Muscle of leg (tissue), 3 donors: ENCODE measurements at regions not wholly inside any gene's neighbourhood (a gene's known extent, or its start where the extent isn't known, plus 50 kb on each side); places are given as distances from the start of the nearest gene placed in this dataset.

Experiments
- DNase-seq: peaks from one replicate; pipeline ENCODE4 v3.0.0; 2013
- H3K27ac ChIP-seq: one replicate; pipeline ENCODE4 v1.5.1; 2013; ENCODE audit warnings: mild to moderate bottlenecking, low read length, control low read depth
- H3K27me3 ChIP-seq: one replicate; pipeline ENCODE4 v1.6.1; 2013; ENCODE audit warnings: low read length; ENCODE audit not compliant: control insufficient read depth, insufficient read depth
- H3K36me3 ChIP-seq: one replicate; pipeline ENCODE4 v1.6.1; 2013; ENCODE audit warnings: low read length; ENCODE audit not compliant: control insufficient read depth, insufficient read depth
- H3K4me1 ChIP-seq: one replicate; pipeline ENCODE4 v1.6.1; 2013; ENCODE audit warnings: low read length; ENCODE audit not compliant: control insufficient read depth, insufficient read depth
- H3K4me3 ChIP-seq: one replicate; pipeline ENCODE4 v1.5.1; 2013; ENCODE audit warnings: low read length, control low read depth
- H3K9me3 ChIP-seq: replicated peaks from 2 replicates; pipeline ENCODE4 v1.6.1; 2013; ENCODE audit warnings: low read depth, low read length; ENCODE audit not compliant: control insufficient read depth
- WGBS: methylation state at CpG from one replicate; pipeline ENCODE4 v1.1.5; 2013; ENCODE audit warnings: missing lambda C conversion rate; ENCODE audit not compliant: insufficient coverage; 5-methylcytosine and 5-hydroxymethylcytosine counted together

GRCh38 chr5:6158974-6159831, 219.1 kb downstream of the MED10 start:
- Histone ChIP-seq H3K36me3 (no peaks in the 10 kb centered on the region), H3K4me3 (no peak overlapping the region), H3K4me1 (no peaks in the 10 kb centered on the region), H3K27me3 (no peaks in the 10 kb centered on the region), H3K9me3 (no peaks in the 10 kb centered on the region), H3K27ac (no peak overlapping the region)
- DNase-seq, result no peak
- WGBS, result 60% methylated on average over 1 of the region's 12 CpGs

- no peaks in the 10 kb centered on the region for H3K4me1 ChIP-seq
- H3K4me3 ChIP-seq, result no peak overlapping the region
- no peak overlapping the region for H3K27ac ChIP-seq
- H3K36me3 ChIP-seq, result no peaks in the 10 kb centered on the region
- H3K9me3 ChIP-seq, result no peaks in the 10 kb centered on the region
- no peaks in the 10 kb centered on the region for H3K27me3 ChIP-seq
- WGBS, result 56% methylated on average over 2 of the region's 7 CpGs
- no peak for DNase-seq
Observed at GRCh38 chr5:6154216-6154615, 224.1 kb downstream of the MED10 start.

- H3K9me3 ChIP-seq, result no peaks in the 10 kb centered on the region
- no peak for DNase-seq
- no peaks in the 10 kb centered on the region for H3K4me1 ChIP-seq
- no peaks in the 10 kb centered on the region for H3K36me3 ChIP-seq
- no peaks in the 10 kb centered on the region for H3K27me3 ChIP-seq
- no peak overlapping the region for H3K4me3 ChIP-seq
- H3K27ac ChIP-seq, result no peak overlapping the region
- no CpG with 5 or more reads among the region's 2 CpGs for WGBS
Observed at GRCh38 chr5:6146271-6146670, 232.1 kb downstream of the MED10 start.

- Histone ChIP-seq H3K4me3 (no peak overlapping the region), H3K27ac (no peak overlapping the region), H3K4me1 (no peaks in the 10 kb centered on the region), H3K27me3 (no peaks in the 10 kb centered on the region), H3K9me3 (no peaks in the 10 kb centered on the region), H3K36me3 (no peaks in the 10 kb centered on the region)
- DNase-seq, result no peak
- WGBS, result no CpG with 5 or more reads among the region's 4 CpGs
Observed at GRCh38 chr5:6145616-6146237, 232.6 kb downstream of the MED10 start.

GRCh38 chr5:6143523-6143922, 234.8 kb downstream of the MED10 start:
- Histone ChIP-seq H3K9me3 (no peaks in the 10 kb centered on the region), H3K4me1 (no peaks in the 10 kb centered on the region), H3K27me3 (no peaks in the 10 kb centered on the region), H3K4me3 (no peak overlapping the region), H3K36me3 (no peaks in the 10 kb centered on the region), H3K27ac (no peak overlapping the region)
- WGBS, result 25% methylated on average over 3 of the region's 5 CpGs
- no peak for DNase-seq

GRCh38 chr5:6142353-6142752, 236.0 kb downstream of the MED10 start:
- Histone ChIP-seq H3K4me1 (no peaks in the 10 kb centered on the region), H3K36me3 (no peaks in the 10 kb centered on the region), H3K27ac (no peak overlapping the region), H3K27me3 (no peaks in the 10 kb centered on the region), H3K4me3 (no peak overlapping the region), H3K9me3 (no peaks in the 10 kb centered on the region)
- no peak for DNase-seq
- WGBS, result no CpG with 5 or more reads among the region's 5 CpGs

- WGBS, result 25% methylated on average over 2 of the region's 5 CpGs
- Histone ChIP-seq H3K9me3 (no peaks in the 10 kb centered on the region), H3K36me3 (no peaks in the 10 kb centered on the region), H3K27ac (no peak overlapping the region), H3K27me3 (no peaks in the 10 kb centered on the region), H3K4me3 (no peak overlapping the region), H3K4me1 (no peaks in the 10 kb centered on the region)
- no peak for DNase-seq
Observed at GRCh38 chr5:6140219-6140618, 238.1 kb downstream of the MED10 start.

- DNase-seq, result no peak
- Histone ChIP-seq H3K27me3 (no peaks in the 10 kb centered on the region), H3K4me1 (no peaks in the 10 kb centered on the region), H3K27ac (no peak overlapping the region), H3K36me3 (no peaks in the 10 kb centered on the region), H3K4me3 (no peak overlapping the region), H3K9me3 (no peaks in the 10 kb centered on the region)
- WGBS, result 76% methylated on average over 2 of the region's 5 CpGs
Observed at GRCh38 chr5:6135977-6136376, 242.4 kb downstream of the MED10 start.

GRCh38 chr5:6134281-6134680, 244.1 kb downstream of the MED10 start:
- Histone ChIP-seq H3K4me1 (no peaks in the 10 kb centered on the region), H3K9me3 (no peaks in the 10 kb centered on the region), H3K27ac (no peak overlapping the region), H3K27me3 (no peaks in the 10 kb centered on the region), H3K36me3 (no peaks in the 10 kb centered on the region), H3K4me3 (no peak overlapping the region)
- no peak for DNase-seq
- WGBS, result 74% methylated on average over 10 of the region's 12 CpGs

- H3K36me3 ChIP-seq, result no peaks in the 10 kb centered on the region
- DNase-seq, result no peak
- no peak overlapping the region for H3K27ac ChIP-seq
- H3K4me3 ChIP-seq, result no peak overlapping the region
- no peaks in the 10 kb centered on the region for H3K27me3 ChIP-seq
- H3K9me3 ChIP-seq, result peaks cover 9% of the 10 kb centered on the region
- no peaks in the 10 kb centered on the region for H3K4me1 ChIP-seq
- WGBS, result 75% methylated on average over 2 of the region's 2 CpGs
Observed at GRCh38 chr5:6125781-6126180, 252.6 kb downstream of the MED10 start.
